Cardiac muscle cell (in vitro differentiated cells and primary cell): ENCODE measurements at regions not wholly inside any gene's neighbourhood (a gene's known extent, or its start where the extent isn't known, plus 50 kb on each side); places are given as distances from the start of the nearest gene placed in this dataset.

Experiments used
- DNase-seq, 2 donors: peaks; one replicate each; pipeline versions ENCODE4 v3.0.0 to v3.0.0-alpha.2; 2010 to 2017; ENCODE audit warnings: low read depth in 1 of 2, low spot score in 1 of 2
- H3K27ac ChIP-seq: fragments of 200-600 bp; sonication (generic); 2 replicates; pipeline ENCODE4 v1.5.1; 2016
- H3K27me3 ChIP-seq: fragments of 200-600 bp; sonication (generic); 2 replicates; pipeline ENCODE4 v1.6.0; 2016; ENCODE audit warnings: control low read depth
- H3K36me3 ChIP-seq: fragments of 200-600 bp; sonication (generic); 2 replicates; pipeline ENCODE4 v1.5.1; 2016; ENCODE audit warnings: control low read depth
- H3K4me1 ChIP-seq: fragments of 200-600 bp; sonication (generic); 2 replicates; pipeline ENCODE4 v1.8.1; 2017; ENCODE audit warnings: low read depth, mild to moderate bottlenecking, mixed run types
- H3K4me3 ChIP-seq: fragments of 200-600 bp; sonication (generic); 2 replicates; pipeline ENCODE4 v1.5.1; 2016; ENCODE audit warnings: mild to moderate bottlenecking
- H3K9me3 ChIP-seq: fragments of 200-600 bp; sonication (generic); 2 replicates; pipeline ENCODE4 v1.5.1; 2017; ENCODE audit warnings: low read depth, mild to moderate bottlenecking, control low read depth
- TF ChIP-seq, protein P1 (sequence below): IDR thresholded peaks from 2 replicates; pipeline ENCODE4 v1.5.1; 2012; ENCODE audit warnings: low read depth, mild to moderate bottlenecking, low read length

DNA sequence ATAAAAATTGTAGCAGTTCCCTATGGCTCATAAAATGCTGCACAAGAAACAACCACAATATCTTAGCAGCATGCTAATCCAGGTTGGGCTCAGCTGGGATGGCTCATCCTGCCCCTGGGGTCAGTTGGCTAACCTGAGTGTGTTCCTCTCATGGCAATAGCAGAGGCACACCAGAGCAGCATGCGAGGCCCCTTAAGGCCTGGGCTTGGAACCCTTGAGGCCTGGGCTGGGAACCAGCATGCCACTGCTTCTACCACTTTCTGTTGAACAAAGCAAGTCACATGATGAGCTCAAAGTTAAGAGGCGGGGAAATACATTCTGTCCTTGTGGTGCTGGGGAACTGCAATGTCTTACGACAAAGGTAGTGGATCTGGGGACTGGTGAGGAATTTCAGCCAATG lies 154.4 kb upstream of the FOXF1 start:
- TF ChIP-seq, protein P1, sequence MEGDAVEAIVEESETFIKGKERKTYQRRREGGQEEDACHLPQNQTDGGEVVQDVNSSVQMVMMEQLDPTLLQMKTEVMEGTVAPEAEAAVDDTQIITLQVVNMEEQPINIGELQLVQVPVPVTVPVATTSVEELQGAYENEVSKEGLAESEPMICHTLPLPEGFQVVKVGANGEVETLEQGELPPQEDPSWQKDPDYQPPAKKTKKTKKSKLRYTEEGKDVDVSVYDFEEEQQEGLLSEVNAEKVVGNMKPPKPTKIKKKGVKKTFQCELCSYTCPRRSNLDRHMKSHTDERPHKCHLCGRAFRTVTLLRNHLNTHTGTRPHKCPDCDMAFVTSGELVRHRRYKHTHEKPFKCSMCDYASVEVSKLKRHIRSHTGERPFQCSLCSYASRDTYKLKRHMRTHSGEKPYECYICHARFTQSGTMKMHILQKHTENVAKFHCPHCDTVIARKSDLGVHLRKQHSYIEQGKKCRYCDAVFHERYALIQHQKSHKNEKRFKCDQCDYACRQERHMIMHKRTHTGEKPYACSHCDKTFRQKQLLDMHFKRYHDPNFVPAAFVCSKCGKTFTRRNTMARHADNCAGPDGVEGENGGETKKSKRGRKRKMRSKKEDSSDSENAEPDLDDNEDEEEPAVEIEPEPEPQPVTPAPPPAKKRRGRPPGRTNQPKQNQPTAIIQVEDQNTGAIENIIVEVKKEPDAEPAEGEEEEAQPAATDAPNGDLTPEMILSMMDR, result no peak
- no peaks in the 10 kb centered on the region for H3K9me3 ChIP-seq
- no peaks in the 10 kb centered on the region for H3K36me3 ChIP-seq
- H3K27me3 ChIP-seq, result no peaks in the 10 kb centered on the region
- no peak overlapping the region for H3K27ac ChIP-seq
- no peak overlapping the region for H3K4me3 ChIP-seq
- no peaks in the 10 kb centered on the region for H3K4me1 ChIP-seq
- no peak for DNase-seq

DNA sequence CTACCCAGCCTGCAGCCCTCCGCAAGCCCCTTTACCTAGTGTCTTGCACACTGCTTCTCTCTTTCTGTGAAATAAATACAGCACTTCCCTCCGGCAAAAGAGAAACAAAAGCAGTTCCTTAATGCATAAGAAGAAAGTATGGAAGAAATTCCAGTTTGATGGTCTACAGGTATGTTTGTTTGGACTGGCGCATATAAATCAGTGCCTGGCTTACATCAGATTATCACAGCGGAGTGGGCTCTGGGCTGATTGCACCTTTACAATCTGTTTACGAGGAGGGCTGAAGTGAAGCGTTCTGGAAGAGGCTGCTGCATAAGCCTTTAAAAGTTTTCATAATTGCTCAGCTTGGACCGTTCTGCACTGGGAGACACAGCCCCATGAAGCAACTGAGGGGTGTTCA lies 153.5 kb upstream of the FOXF1 start:
- Histone ChIP-seq H3K36me3 (no peaks in the 10 kb centered on the region), H3K9me3 (no peaks in the 10 kb centered on the region), H3K27ac (no peak overlapping the region), H3K27me3 (no peaks in the 10 kb centered on the region), H3K4me1 (no peaks in the 10 kb centered on the region), H3K4me3 (no peak overlapping the region)
- DNase-seq, result no peak
- TF ChIP-seq, protein P1, result no peak

DNA sequence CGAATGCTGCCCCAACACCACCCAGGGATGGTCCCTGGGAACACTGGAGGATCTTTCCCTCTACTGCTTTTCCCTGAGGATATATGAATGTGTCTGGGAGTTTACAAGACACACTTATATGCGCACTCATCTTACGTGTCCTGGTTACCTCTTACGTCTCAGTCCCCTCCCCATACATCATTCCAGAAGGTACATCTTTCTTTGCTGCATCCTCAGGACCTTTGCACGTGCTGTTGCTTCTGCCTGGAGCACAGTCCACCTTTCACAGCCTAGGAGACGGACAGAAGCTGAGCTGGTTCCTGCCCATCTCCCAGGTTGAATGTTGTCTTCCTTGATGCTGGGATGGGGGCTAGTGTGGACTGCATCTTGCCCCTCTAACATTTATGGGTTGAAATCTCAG lies 153.0 kb upstream of the FOXF1 start:
- Histone ChIP-seq H3K4me3 (no peak overlapping the region), H3K4me1 (no peaks in the 10 kb centered on the region), H3K9me3 (no peaks in the 10 kb centered on the region), H3K27me3 (no peaks in the 10 kb centered on the region), H3K27ac (no peak overlapping the region), H3K36me3 (no peaks in the 10 kb centered on the region)
- TF ChIP-seq, protein P1, result no peak
- DNase-seq, result no peak

DNA sequence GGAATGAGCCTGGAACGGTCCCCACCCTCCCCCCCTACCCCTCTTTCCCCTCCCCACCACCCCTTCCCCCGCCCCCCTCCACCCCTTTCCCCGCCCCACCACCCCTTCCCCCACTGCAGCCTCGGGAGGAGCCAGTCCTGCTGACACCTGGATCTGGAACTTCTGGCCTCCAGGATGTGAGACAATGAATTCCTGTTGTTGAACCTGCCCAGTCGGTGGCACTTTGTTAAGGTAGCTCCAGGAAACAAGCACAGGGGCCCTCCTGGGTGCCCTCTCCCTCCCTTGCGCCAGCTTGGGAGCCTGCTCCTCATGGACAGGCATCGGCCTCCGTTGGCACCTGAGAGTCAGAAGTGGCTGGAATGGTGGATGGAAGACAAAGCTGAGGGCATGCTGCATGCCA lies 152.4 kb upstream of the FOXF1 start:
- H3K27ac ChIP-seq, result no peak overlapping the region
- H3K4me1 ChIP-seq, result peaks cover 6% of the 10 kb centered on the region
- DNase-seq, result no peak
- TF ChIP-seq, protein P1, result no peak
- H3K4me3 ChIP-seq, result no peak overlapping the region
- no peaks in the 10 kb centered on the region for H3K27me3 ChIP-seq
- no peaks in the 10 kb centered on the region for H3K9me3 ChIP-seq
- H3K36me3 ChIP-seq, result no peaks in the 10 kb centered on the region

DNA sequence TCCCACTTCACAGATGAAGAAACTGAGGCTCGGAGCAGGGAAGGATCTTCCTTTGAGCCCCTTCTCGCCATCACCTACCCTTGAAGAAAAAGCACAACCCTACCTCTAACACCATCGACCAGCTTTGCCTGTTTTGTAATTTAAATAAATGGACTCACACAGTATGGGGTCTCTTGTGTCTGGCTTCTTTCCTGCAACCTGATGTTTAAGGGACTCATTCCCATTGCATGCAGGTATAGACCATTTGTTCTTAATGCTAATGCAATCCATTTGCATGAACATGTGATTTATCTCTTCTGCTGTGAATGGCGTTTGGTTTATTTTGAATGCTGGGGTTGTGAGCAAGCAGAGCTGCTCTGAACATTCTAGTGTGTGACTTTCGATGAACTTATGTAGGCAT lies 150.8 kb upstream of the FOXF1 start:
- Histone ChIP-seq H3K36me3 (no peaks in the 10 kb centered on the region), H3K27ac (no peak overlapping the region), H3K4me3 (no peak overlapping the region), H3K4me1 (peaks cover 19% of the 10 kb centered on the region), H3K9me3 (no peaks in the 10 kb centered on the region), H3K27me3 (no peaks in the 10 kb centered on the region)
- DNase-seq, result no peak
- TF ChIP-seq, protein P1, result no peak
